Glutamatergic neuron (in vitro differentiated cells): ENCODE measurements at regions not wholly inside any gene's neighbourhood (a gene's known extent, or its start where the extent isn't known, plus 50 kb on each side); places are given as distances from the start of the nearest gene placed in this dataset.

Experiments
- DNase-seq: peaks from one replicate; pipeline ENCODE4 v3.0.0; 2022
- H3K27ac Mint-ChIP-seq: one replicate; pipeline ENCODE4 v1.8.0; 2020; ENCODE audit warnings: mild to moderate bottlenecking, mixed read lengths, inconsistent platforms; ENCODE audit not compliant: unreplicated experiment
- H3K27me3 Mint-ChIP-seq: one replicate; pipeline ENCODE4 v1.8.0; 2020; ENCODE audit warnings: mild to moderate bottlenecking, moderate library complexity, mixed read lengths, inconsistent platforms; ENCODE audit not compliant: unreplicated experiment
- H3K36me3 Mint-ChIP-seq: one replicate; pipeline ENCODE4 v1.8.0; 2020; ENCODE audit warnings: mild to moderate bottlenecking, mixed read lengths, inconsistent platforms; ENCODE audit not compliant: unreplicated experiment
- H3K4me1 Mint-ChIP-seq: one replicate; pipeline ENCODE4 v1.8.0; 2020; ENCODE audit warnings: mild to moderate bottlenecking, low read depth, mixed read lengths, inconsistent platforms; ENCODE audit not compliant: unreplicated experiment
- H3K4me3 Mint-ChIP-seq: one replicate; pipeline ENCODE4 v1.8.0; 2020; ENCODE audit warnings: mild to moderate bottlenecking, mixed read lengths, inconsistent platforms; ENCODE audit not compliant: unreplicated experiment
- H3K9me3 Mint-ChIP-seq: one replicate; pipeline ENCODE4 v1.8.0; 2020; ENCODE audit warnings: mild to moderate bottlenecking, moderate library complexity, mixed read lengths, inconsistent platforms; ENCODE audit not compliant: unreplicated experiment
- CTCF ChIP-seq: fragments of 200-600 bp; sonication (generic); IDR thresholded peaks from one replicate; pipeline ENCODE4 v1.5.0; 2021; ENCODE audit not compliant: partially characterized antibody, unreplicated experiment

GRCh38 chr1:82384776-82385175, 584.0 kb downstream of the ADGRL2 start:
- no peak for DNase-seq
- no peaks in the 10 kb centered on the region for H3K36me3 Mint-ChIP-seq
- H3K4me3 Mint-ChIP-seq = no peak overlapping the region
- H3K27me3 Mint-ChIP-seq = peaks cover 2% of the 10 kb centered on the region
- TF ChIP-seq CTCF = no peak
- no peaks in the 10 kb centered on the region for H3K9me3 Mint-ChIP-seq
- H3K4me1 Mint-ChIP-seq = peaks cover 2% of the 10 kb centered on the region
- no peak overlapping the region for H3K27ac Mint-ChIP-seq

GRCh38 chr1:82377201-82377884, 576.6 kb downstream of the ADGRL2 start:
- Mint-ChIP-seq H3K4me1 (peaks cover 5% of the 10 kb centered on the region), H3K36me3 (no peaks in the 10 kb centered on the region), H3K9me3 (no peaks in the 10 kb centered on the region), H3K27me3 (no peaks in the 10 kb centered on the region), H3K4me3 (no peak overlapping the region), H3K27ac (no peak overlapping the region)
- no peak for DNase-seq
- no peak for TF ChIP-seq CTCF

- Mint-ChIP-seq H3K4me3 (no peak overlapping the region), H3K27ac (no peak overlapping the region), H3K4me1 (peaks cover 9% of the 10 kb centered on the region), H3K27me3 (no peaks in the 10 kb centered on the region), H3K36me3 (no peaks in the 10 kb centered on the region), H3K9me3 (no peaks in the 10 kb centered on the region)
- no peak for DNase-seq
- no peak for TF ChIP-seq CTCF
Measured at GRCh38 chr1:82373710-82374109, 573.0 kb downstream of the ADGRL2 start.

GRCh38 chr1:82371844-82372498, 571.2 kb downstream of the ADGRL2 start:
- Mint-ChIP-seq H3K4me3 (no peak overlapping the region), H3K27me3 (no peaks in the 10 kb centered on the region), H3K9me3 (no peaks in the 10 kb centered on the region), H3K36me3 (no peaks in the 10 kb centered on the region), H3K4me1 (peaks cover 9% of the 10 kb centered on the region), H3K27ac (no peak overlapping the region)
- no peak for TF ChIP-seq CTCF
- DNase-seq = no peak

GRCh38 chr1:82367456-82367855, 566.7 kb downstream of the ADGRL2 start:
- Mint-ChIP-seq H3K4me3 (no peak overlapping the region), H3K27ac (no peak overlapping the region), H3K4me1 (peaks cover 4% of the 10 kb centered on the region), H3K36me3 (no peaks in the 10 kb centered on the region), H3K9me3 (no peaks in the 10 kb centered on the region), H3K27me3 (no peaks in the 10 kb centered on the region)
- TF ChIP-seq CTCF = no peak
- no peak for DNase-seq
